ENCODE measurements at regions not wholly inside any gene's neighbourhood (a gene's known extent, or its start where the extent isn't known, plus 50 kb on each side); places are given as distances from the start of the nearest gene placed in this dataset.

DNA sequence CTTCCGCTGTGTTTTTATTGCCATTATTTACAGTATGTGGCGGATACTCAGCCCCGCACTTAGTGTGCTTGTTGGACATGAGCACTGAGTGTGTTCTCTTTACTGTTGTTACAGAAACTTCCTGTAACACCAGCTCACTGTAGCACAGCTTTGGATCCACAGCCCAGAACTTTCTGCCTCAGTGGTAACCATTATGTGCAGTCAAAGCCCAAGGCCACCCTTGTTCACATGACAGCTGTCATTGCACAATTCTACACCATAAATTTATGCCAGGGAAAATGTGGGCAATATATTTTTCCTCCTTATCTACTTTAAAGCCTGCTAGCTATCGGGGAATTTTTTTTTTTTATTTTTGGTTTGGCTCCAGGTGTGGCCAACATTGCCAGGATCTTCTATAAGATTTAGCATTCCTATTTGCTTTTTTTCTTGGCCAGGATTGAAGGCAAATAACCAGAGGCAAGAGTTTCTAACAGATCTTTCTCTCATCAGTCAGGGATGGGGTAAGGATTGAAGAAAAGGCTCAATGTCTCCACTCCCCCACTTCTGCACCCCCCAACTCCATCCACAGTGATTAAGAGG lies 176.0 kb upstream of the PELI2 start:
- H3K9me1 ChIP-seq (replicated peaks; ENCODE audit: control insufficient read depth, extremely low read depth, insufficient read depth, low read length): no peaks in the 10 kb centered on the region
- no peak for DNase-seq (ENCODE audit: low read depth, low spot score)
- CTCF ChIA-PET: interaction anchor here (1.6 kb wide), 1 partner anchor 18 kb away, joined by 3 read pairs; no protein-coding TSS in a partner anchor

More for the DNA sequence above, 176.0 kb upstream of the PELI2 start:
- TF ChIP-seq MYC (IDR thresholded peaks at IDR 0.05; ENCODE audit: low read depth, low read length): no peak
- no peak for TF ChIP-seq POLR2AphosphoS5 (IDR thresholded peaks at IDR 0.05; ENCODE audit: insufficient read depth, low read depth, low read length)
- no peak for TF ChIP-seq GATA2 (IDR thresholded peaks at IDR 0.05; ENCODE audit: insufficient read depth, insufficient read length, low read depth, low read length)
- no peak for TF ChIP-seq FOS (IDR thresholded peaks at IDR 0.05; ENCODE audit: borderline replicate concordance, insufficient read depth, low read length)
- no peak for TF ChIP-seq JUN (IDR thresholded peaks at IDR 0.05; ENCODE audit: borderline replicate concordance, insufficient read depth, insufficient read length, low read depth)
- TF ChIP-seq MAX (IDR thresholded peaks at IDR 0.05; ENCODE audit: insufficient read depth, insufficient read length): no peak
- no peak for TF ChIP-seq POLR2A (IDR thresholded peaks at IDR 0.05; ENCODE audit: low read depth, low read length)
- TF ChIP-seq EZH2 (IDR thresholded peaks at IDR 0.05; ENCODE audit: borderline replicate concordance, low read depth, low read length, severe bottlenecking): no peak
- TF ChIP-seq, protein P1, sequence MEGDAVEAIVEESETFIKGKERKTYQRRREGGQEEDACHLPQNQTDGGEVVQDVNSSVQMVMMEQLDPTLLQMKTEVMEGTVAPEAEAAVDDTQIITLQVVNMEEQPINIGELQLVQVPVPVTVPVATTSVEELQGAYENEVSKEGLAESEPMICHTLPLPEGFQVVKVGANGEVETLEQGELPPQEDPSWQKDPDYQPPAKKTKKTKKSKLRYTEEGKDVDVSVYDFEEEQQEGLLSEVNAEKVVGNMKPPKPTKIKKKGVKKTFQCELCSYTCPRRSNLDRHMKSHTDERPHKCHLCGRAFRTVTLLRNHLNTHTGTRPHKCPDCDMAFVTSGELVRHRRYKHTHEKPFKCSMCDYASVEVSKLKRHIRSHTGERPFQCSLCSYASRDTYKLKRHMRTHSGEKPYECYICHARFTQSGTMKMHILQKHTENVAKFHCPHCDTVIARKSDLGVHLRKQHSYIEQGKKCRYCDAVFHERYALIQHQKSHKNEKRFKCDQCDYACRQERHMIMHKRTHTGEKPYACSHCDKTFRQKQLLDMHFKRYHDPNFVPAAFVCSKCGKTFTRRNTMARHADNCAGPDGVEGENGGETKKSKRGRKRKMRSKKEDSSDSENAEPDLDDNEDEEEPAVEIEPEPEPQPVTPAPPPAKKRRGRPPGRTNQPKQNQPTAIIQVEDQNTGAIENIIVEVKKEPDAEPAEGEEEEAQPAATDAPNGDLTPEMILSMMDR (IDR thresholded peaks at IDR 0.05; ENCODE audit: extremely low read depth in 1 of 2, insufficient read depth in 1 of 2, low read depth in 1 of 2, low read length in 2 of 2): no peak
- H3K4me2 ChIP-seq (ENCODE audit: insufficient read depth, low read length): no peak overlapping the region
- H3K36me3 ChIP-seq (ENCODE audit: control insufficient read depth in 2 of 2, extremely low read depth in 1 of 2, insufficient read depth in 2 of 2, low read length in 2 of 2): no peaks in the 10 kb centered on the region
- no peak overlapping the region for H3K27ac ChIP-seq (ENCODE audit: insufficient read depth, low read depth, low read length)
- FAIRE-seq: no peak
- H3K4me1 ChIP-seq (ENCODE audit: control insufficient read depth, extremely low read depth, insufficient read depth, low read length): no peaks in the 10 kb centered on the region
- no peaks in the 10 kb centered on the region for H3K79me2 ChIP-seq (ENCODE audit: control insufficient read depth, insufficient read depth, low read length)
- H3K9me3 ChIP-seq (replicated peaks; ENCODE audit: control insufficient read depth, insufficient read depth, low read length): no peaks in the 10 kb centered on the region
- H2AFZ ChIP-seq (ENCODE audit: low read depth, low read length): no peak overlapping the region
- no TSS peak for BruUV-seq (replicated peaks)
- no peaks in the 10 kb centered on the region for H4K20me1 ChIP-seq (replicated peaks; ENCODE audit: control insufficient read depth, extremely low read depth, insufficient read depth, low read length)
- intact Hi-C loops (cut with micrococcal nuclease): no loop called here
- dilution Hi-C loops (cut with MboI; ENCODE audit: extremely low pct_ligation_motif_present, low sequenced_read_pairs): no loop called here
- POLR2A ChIA-PET: no interaction called here
- no peak overlapping the region for H3K4me3 ChIP-seq (replicated peaks in 1 of 3; ENCODE audit: insufficient read depth in 1 of 3, low read depth in 1 of 3, low read length in 3 of 3)
- no peak overlapping the region for H3K9ac ChIP-seq (replicated peaks; ENCODE audit: extremely low read depth, insufficient read depth, low read length)
- peaks cover 4 to 10% of the 10 kb centered on the region in 2 experiments for H3K27me3 ChIP-seq (ENCODE audit: control insufficient read depth in 2 of 2, insufficient read depth in 2 of 2, low read length in 2 of 2)
